Mesothelial cell of epicardium (in vitro differentiated cells): ENCODE measurements at regions not wholly inside any gene's neighbourhood (a gene's known extent, or its start where the extent isn't known, plus 50 kb on each side); places are given as distances from the start of the nearest gene placed in this dataset.

Source experiments
- DNase-seq, 2 experiments: peaks; one replicate each; pipeline ENCODE4 v3.0.0; 2021; ENCODE audit warnings: low spot score in 2 of 2; ENCODE audit not compliant: unreplicated experiment in 2 of 2
- H3K27ac Mint-ChIP-seq: 2 replicates; pipeline ENCODE4 v1.8.0; 2021; ENCODE audit warnings: mixed read lengths
- H3K27me3 Mint-ChIP-seq: 2 replicates; pipeline ENCODE4 v1.8.0; 2021; ENCODE audit warnings: low read depth, mixed read lengths
- H3K36me3 Mint-ChIP-seq: 2 replicates; pipeline ENCODE4 v1.8.0; 2021; ENCODE audit warnings: mixed read lengths
- H3K4me1 Mint-ChIP-seq: 2 replicates; pipeline ENCODE4 v1.8.0; 2021; ENCODE audit warnings: mixed read lengths
- H3K4me3 Mint-ChIP-seq: 2 replicates; pipeline ENCODE4 v1.8.0; 2021; ENCODE audit warnings: mild to moderate bottlenecking, moderate library complexity, mixed read lengths
- H3K9me3 Mint-ChIP-seq: 2 replicates; pipeline ENCODE4 v1.8.0; 2021; ENCODE audit warnings: mixed read lengths
- TF ChIP-seq, protein P1 (sequence below): fragments of 200-600 bp; sonication (generic); IDR thresholded peaks from one replicate; pipeline ENCODE4 v1.5.0; 2021; ENCODE audit warnings: antibody characterized with exemption; ENCODE audit not compliant: unreplicated experiment

DNA sequence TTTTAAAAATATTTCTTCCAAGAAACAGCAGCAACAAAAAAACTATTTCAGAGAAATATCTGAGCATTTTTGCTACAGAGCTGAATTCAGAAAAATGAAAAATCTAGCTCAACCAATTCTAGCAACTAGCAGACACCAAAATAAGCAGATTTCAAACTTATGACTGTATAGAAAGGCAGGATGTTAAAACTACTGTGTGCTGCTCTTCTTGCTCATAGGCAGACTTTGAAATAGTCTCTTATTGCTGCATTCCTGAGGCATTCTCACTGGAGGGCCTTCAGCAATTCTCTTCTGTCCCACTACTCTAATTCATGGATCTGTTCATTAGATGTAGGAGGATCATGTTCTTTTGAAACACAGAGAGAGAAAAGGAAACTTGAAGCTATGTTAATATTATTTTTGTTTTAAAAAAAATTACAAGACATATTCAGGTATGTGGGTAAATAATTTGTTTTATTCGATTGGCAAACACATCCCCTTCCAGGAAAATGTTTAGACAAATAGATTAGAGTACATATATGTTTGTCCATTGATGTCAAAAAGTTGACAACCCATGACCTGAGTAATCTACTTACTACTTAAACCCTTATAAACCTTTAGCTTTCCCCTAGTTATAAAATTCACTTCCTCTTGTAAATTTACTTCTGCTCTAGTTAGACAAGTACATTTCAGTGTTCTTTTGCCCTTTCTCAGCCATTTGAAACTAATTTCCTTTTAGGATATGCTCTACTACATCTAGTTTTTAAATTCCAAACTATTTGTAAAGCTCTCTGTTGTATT, 428.2 kb upstream of the POT1 start:
- Mint-ChIP-seq H3K9me3 (no peaks in the 10 kb centered on the region), H3K36me3 (no peaks in the 10 kb centered on the region), H3K27me3 (no peaks in the 10 kb centered on the region), H3K4me1 (no peaks in the 10 kb centered on the region), H3K27ac (no peak overlapping the region), H3K4me3 (no peak overlapping the region)
- TF ChIP-seq, protein P1, sequence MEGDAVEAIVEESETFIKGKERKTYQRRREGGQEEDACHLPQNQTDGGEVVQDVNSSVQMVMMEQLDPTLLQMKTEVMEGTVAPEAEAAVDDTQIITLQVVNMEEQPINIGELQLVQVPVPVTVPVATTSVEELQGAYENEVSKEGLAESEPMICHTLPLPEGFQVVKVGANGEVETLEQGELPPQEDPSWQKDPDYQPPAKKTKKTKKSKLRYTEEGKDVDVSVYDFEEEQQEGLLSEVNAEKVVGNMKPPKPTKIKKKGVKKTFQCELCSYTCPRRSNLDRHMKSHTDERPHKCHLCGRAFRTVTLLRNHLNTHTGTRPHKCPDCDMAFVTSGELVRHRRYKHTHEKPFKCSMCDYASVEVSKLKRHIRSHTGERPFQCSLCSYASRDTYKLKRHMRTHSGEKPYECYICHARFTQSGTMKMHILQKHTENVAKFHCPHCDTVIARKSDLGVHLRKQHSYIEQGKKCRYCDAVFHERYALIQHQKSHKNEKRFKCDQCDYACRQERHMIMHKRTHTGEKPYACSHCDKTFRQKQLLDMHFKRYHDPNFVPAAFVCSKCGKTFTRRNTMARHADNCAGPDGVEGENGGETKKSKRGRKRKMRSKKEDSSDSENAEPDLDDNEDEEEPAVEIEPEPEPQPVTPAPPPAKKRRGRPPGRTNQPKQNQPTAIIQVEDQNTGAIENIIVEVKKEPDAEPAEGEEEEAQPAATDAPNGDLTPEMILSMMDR = no peak
- no peak for DNase-seq

GRCh38 chr7:125355899-125356298, 426.3 kb upstream of the POT1 start:
- H3K4me1 Mint-ChIP-seq = no peaks in the 10 kb centered on the region
- no peaks in the 10 kb centered on the region for H3K36me3 Mint-ChIP-seq
- DNase-seq = no peak
- no peaks in the 10 kb centered on the region for H3K27me3 Mint-ChIP-seq
- TF ChIP-seq, protein P1 = no peak
- no peaks in the 10 kb centered on the region for H3K9me3 Mint-ChIP-seq
- H3K4me3 Mint-ChIP-seq = no peak overlapping the region
- H3K27ac Mint-ChIP-seq = no peak overlapping the region

DNA sequence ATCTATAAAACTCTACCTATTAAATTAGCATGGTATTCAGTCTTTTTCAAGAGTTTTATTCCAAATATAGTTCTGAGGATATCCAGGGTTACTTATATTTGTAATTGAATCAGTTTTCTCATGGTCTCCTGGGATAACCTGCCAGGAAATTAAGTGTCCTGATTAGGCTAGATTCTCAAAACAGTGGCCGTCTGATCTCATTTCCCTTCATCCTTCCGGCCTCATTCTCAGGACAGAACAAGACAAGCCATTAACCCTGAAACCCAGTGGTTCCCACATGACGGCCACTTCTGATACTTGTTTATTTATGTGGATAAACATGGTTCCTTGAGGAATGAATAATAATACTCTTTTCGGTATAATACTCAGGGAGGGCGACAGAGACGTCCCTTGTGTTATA, 417.6 kb upstream of the POT1 start:
- H3K36me3 Mint-ChIP-seq = no peaks in the 10 kb centered on the region
- DNase-seq = no peak
- H3K27ac Mint-ChIP-seq = no peak overlapping the region
- H3K27me3 Mint-ChIP-seq = no peaks in the 10 kb centered on the region
- no peaks in the 10 kb centered on the region for H3K4me1 Mint-ChIP-seq
- TF ChIP-seq, protein P1 = no peak
- H3K4me3 Mint-ChIP-seq = no peak overlapping the region
- H3K9me3 Mint-ChIP-seq = no peaks in the 10 kb centered on the region

DNA sequence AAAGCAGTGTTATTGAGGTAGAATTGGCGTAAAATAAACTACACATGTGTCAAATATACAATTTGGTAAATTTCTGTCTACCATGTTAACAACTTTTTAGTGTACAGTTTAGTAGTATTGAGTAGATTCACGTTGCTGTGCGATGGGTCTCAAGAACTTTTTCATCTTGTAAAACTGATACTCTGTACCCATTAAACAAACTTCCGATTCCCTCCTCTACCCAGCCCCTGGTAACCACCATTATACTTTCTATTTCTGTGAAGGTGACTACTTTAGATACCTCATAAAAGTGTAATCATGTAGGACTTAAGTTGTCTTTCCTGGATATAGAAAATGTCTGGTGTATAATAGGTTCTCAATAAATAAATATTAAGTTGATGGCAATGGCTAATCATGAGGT, 408.5 kb upstream of the POT1 start:
- TF ChIP-seq, protein P1 = no peak
- no peaks in the 10 kb centered on the region for H3K9me3 Mint-ChIP-seq
- H3K27me3 Mint-ChIP-seq = no peaks in the 10 kb centered on the region
- no peak for DNase-seq
- H3K4me1 Mint-ChIP-seq = no peaks in the 10 kb centered on the region
- no peak overlapping the region for H3K4me3 Mint-ChIP-seq
- H3K27ac Mint-ChIP-seq = no peak overlapping the region
- H3K36me3 Mint-ChIP-seq = no peaks in the 10 kb centered on the region

GRCh38 chr7:125336326-125336725, 406.7 kb upstream of the POT1 start:
- Mint-ChIP-seq H3K27ac (no peak overlapping the region), H3K4me1 (no peaks in the 10 kb centered on the region), H3K4me3 (no peak overlapping the region), H3K36me3 (no peaks in the 10 kb centered on the region), H3K9me3 (peaks cover 2% of the 10 kb centered on the region), H3K27me3 (no peaks in the 10 kb centered on the region)
- no peak for DNase-seq
- TF ChIP-seq, protein P1 = no peak
